Raji (cell line): ENCODE measurements at regions not wholly inside any gene's neighbourhood (a gene's known extent, or its start where the extent isn't known, plus 50 kb on each side); places are given as distances from the start of the nearest gene placed in this dataset.

ENCODE experiments used
- POLR2A ChIP-seq: IDR thresholded peaks from 2 replicates; pipeline ENCODE4 v1.6.1; 2011; ENCODE audit warnings: low read depth, low read length, control low read depth; ENCODE audit not compliant: insufficient read depth

GRCh38 chr12:93007544-93007943, 78.4 kb upstream of the EEA1 start:
- TF ChIP-seq POLR2A: no peak

- TF ChIP-seq POLR2A: no peak
These were observed 79.1 kb upstream of the EEA1 start for GRCh38 chr12:93008044-93008778.

- no peak for TF ChIP-seq POLR2A
These were observed 80.4 kb upstream of the EEA1 start for GRCh38 chr12:93009533-93009932.

DNA sequence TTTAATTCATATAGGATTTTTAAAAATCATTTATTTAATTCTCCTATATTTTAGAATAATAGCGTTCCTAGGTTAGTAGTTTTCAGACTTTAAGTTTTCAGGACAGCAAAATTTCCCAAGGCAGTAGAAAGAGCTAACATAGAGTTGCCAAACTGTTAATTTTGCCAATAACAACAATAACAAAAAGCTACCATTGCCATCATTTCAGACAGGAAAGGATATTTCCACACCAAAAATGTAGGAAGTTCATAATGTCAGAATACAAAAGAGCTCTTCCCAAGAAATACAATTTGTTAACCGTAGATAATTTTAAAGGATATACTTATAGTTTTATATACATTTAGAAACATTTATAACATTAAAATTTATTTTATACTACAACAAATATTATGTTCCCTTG, 81.4 kb upstream of the EEA1 start:
- no peak for TF ChIP-seq POLR2A

GRCh38 chr12:93011100-93011499, 82.0 kb upstream of the EEA1 start:
- TF ChIP-seq POLR2A: no peak

DNA sequence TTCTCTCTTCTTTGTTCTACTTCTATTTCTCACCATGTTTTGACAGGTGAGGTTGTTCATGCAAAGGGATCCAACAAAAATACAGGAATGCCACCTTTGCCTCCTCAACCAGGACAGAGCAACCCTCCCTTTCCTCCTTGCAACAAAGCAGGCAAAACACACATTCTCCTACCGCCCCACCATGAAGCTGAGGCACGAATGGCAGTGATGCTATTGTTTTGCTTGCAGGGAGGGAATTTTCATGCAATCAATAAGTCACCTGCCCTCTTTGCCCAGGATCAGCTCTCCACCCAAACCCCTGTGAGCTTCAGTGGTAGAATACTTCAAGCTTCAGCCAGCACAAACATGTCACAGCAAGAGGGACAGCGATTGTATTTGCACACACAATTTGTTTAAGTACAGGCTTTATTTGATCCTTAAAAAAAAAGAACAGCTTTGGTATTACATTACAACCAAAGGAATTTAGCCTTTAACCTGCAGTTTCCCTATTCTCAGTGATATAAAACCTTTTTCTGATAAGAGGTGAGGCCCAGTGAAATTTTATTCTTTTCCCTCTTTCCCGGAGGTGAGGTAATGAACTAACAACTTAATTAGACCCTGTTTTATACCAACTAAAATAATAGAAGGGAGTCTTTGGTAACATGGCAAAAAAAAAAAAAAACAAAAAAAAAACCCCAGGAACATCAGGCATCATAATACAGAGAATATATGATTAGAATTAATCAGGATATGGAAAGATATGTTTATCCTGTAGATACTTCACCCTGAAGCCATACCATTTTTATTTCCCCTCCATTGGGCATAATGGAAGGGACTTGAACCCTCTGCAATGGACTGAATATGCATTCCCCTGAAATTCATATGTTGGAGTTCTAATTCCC, 87.0 kb upstream of the EEA1 start:
- no peak for TF ChIP-seq POLR2A

DNA sequence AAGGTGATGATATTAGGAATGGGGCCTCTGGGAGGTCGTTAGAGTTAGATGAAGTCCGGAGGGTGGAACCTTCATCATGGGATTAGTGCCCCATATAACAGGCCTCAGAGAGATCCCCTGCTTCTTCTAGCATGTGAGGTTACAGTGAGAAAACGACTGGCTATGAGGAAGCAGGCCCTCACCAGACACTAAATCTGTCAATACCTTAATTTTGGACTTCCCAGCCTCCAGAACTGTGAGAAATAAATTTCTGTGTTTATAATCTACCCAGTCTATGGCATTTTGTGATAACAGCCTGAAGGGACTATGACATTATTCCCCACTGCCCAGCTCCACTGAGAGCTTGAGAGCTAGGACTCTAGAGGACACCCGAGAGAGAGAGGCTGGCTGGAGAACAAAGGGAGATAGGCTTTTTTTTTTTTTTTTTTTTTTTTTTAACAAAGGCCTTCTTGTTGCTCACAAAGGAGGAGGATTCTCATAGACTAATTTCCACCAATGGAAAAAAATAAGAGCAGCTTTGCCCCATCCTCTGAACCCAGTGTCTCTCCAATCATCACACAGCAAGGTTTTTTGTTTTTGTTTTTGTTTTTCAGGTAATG, 87.8 kb upstream of the EEA1 start:
- no peak for TF ChIP-seq POLR2A

- no peak for TF ChIP-seq POLR2A
These were observed 89.5 kb upstream of the EEA1 start for GRCh38 chr12:93018610-93019009.

- no peak for TF ChIP-seq POLR2A
These were observed 90.3 kb upstream of the EEA1 start for GRCh38 chr12:93019212-93019927.

- TF ChIP-seq POLR2A: no peak
These were observed 91.0 kb upstream of the EEA1 start for GRCh38 chr12:93019975-93020630.

GRCh38 chr12:93020631-93021597, 91.8 kb upstream of the EEA1 start:
- TF ChIP-seq POLR2A: no peak

DNA sequence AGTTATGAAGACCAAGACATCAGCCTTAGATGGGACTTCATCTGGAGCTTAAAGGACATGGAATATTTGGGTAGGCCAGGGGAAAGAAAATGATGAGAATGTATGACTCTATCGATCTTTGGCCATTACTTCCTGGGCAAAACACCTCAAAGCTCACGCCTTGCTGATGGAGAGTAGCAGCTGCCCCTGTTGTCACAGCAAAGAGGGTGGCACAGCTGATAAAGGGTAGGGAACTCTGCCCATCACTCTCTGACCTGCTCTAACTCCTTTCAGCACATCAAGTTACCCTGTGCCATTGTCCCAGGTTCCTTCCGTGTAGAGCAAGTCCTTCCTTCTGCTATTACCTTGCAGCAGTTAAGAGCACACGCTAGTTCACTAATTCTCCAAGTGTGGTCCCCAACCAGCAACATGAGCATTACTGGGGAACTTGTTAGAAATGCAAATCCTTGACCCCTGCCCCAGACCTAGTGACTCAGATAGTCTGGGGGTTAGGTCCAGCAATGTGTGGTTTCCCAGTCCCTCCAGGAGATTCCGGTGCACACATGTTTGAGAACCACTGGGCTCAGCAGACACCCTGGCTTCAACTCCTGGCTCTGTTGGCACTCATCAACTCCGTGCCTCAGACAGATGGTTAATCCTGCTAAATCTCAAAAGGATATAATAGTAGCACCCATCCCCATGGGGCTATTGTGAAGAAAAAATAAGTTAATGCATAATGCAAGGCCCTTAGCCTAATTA, 93.7 kb upstream of the EEA1 start:
- no peak for TF ChIP-seq POLR2A
